GM06990 (cell line): ENCODE measurements at regions not wholly inside any gene's neighbourhood (a gene's known extent, or its start where the extent isn't known, plus 50 kb on each side); places are given as distances from the start of the nearest gene placed in this dataset.
"Not testable (repeated sequence)": the region's sequence is repeated elsewhere in the genome, so short reads cannot be mapped to it uniquely, and the experiment has no call there.

Source experiments
- DNase-seq: peaks from one replicate; pipeline ENCODE4 v3.0.0-alpha.2; 2011; ENCODE audit not compliant: insufficient read length; ENCODE audit errors: extremely low read depth
- H3K27me3 ChIP-seq: replicated peaks from 2 replicates; pipeline ENCODE4 v1.6.0; 2011; ENCODE audit warnings: low read length; ENCODE audit not compliant: control insufficient read depth, insufficient read depth
- H3K36me3 ChIP-seq: 2 replicates; pipeline ENCODE4 v1.5.1; 2011; ENCODE audit warnings: low read length; ENCODE audit not compliant: control insufficient read depth, insufficient read depth
- H3K4me3 ChIP-seq: replicated peaks from 2 replicates; pipeline ENCODE4 v1.5.1; 2011; ENCODE audit warnings: low read depth, mild to moderate bottlenecking, control low read depth, low read length
- CTCF ChIP-seq: IDR thresholded peaks from 2 replicates; pipeline ENCODE4 v1.5.1; 2011; ENCODE audit warnings: low read length, control low read depth, mild to moderate bottlenecking, inconsistent platforms; ENCODE audit not compliant: insufficient read depth, poor library complexity, severe bottlenecking

GRCh38 chr3:139227165-139227564, 116.7 kb upstream of the MRPS22 start:
- no peak for DNase-seq
- no peaks in the 10 kb centered on the region for H3K27me3 ChIP-seq
- no peaks in the 10 kb centered on the region for H3K36me3 ChIP-seq
- H3K4me3 ChIP-seq = no peak overlapping the region
- no peak for TF ChIP-seq CTCF

DNA sequence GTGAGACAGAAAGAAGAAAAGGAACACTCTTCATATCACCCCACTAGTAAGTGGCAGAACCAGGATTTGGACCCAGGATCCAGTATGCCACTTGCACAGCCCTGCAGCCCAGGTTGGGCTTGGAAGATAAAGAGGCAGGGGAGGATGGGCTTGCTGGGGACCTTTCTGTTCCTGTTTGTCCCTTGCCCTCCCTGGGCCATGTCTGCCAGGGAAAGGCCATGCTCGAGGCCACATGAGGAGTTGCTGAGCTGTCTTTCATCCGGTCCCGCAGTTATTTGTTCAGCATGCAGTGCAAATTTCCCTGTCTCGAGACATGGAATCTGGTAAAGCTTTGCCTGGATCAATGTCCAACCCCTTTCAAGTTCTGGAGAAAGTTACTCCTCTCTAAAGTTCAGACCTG, 116.0 kb upstream of the MRPS22 start:
- Histone ChIP-seq H3K27me3 (no peaks in the 10 kb centered on the region), H3K36me3 (no peaks in the 10 kb centered on the region), H3K4me3 (no peak overlapping the region)
- no peak for DNase-seq
- TF ChIP-seq CTCF = no peak

DNA sequence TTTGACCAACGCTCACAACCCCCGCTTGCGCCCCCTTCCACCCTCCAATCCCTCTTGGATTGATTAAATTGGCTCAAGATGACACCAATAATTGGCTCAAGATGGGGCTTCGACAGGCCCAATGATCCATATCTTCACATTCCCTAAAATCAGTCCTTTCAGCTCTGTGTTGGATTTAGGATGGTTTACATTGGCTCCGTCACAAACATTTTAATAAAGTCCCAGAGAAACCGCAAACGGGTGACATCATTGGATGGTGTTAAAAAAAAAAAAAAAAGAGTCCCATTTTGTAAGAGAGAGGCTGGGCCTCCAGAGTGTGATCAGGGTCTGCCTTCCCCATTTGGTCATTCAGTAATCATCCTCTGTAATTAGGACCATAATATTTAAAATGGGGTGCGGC, 113.4 kb upstream of the MRPS22 start:
- DNase-seq = no peak
- H3K27me3 ChIP-seq = no peaks in the 10 kb centered on the region
- no peaks in the 10 kb centered on the region for H3K36me3 ChIP-seq
- no peak for TF ChIP-seq CTCF
- no peak overlapping the region for H3K4me3 ChIP-seq

DNA sequence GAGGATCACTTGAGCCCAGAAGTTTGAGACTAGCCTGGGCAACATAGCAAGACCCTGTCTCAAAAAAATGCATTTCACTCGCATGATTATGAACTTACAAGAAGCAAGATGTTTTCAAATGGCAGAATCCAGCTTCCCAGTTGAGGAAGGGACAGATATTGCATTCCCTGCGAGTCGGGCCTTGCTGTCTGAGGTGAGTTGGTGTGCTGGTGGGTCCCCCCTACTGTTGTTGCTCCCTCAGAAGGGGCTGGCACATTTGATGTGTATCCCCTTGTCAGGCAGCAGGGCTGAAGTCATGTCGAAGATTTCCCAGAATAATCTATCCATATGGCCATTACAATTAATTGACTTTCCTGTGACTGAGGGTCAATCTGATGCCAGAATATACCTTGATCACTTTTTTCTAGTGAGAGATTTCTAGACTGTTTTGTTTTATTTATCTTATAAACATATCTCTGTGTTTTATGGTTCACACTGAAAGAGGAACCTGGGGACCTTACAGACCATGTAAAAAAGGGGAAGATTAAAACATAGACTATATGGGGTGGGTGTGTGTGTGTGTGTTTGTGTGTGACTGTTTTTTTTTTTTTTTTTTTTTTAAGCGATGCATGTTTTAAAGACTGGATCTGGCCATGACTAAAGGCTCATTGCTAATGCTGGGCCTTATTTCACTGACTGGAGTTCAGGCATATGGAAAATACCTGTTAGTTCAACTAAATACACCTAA, 112.1 kb upstream of the MRPS22 start:
- TF ChIP-seq CTCF = no peak
- DNase-seq = no peak
- H3K36me3 ChIP-seq = no peaks in the 10 kb centered on the region

GRCh38 chr3:139232341-139232740, 111.5 kb upstream of the MRPS22 start:
- not testable (repeated sequence) for H3K36me3 ChIP-seq, DNase-seq, H3K27me3 ChIP-seq, H3K4me3 ChIP-seq

More for the DNA sequence above, 112.1 kb upstream of the MRPS22 start:
- Histone ChIP-seq H3K27me3 (no peaks in the 10 kb centered on the region; the same call in 1 of the 2 replicates), H3K4me3 (no peak overlapping the region)

GRCh38 chr3:139234491-139234890, 109.3 kb upstream of the MRPS22 start:
- Histone ChIP-seq H3K27me3 (no peaks in the 10 kb centered on the region; the same call in 1 of the 2 replicates), H3K4me3 (no peak overlapping the region), H3K36me3 (no peaks in the 10 kb centered on the region)
- no peak for DNase-seq
- no peak for TF ChIP-seq CTCF
